DMS79 treated with DMSO at 0.1 percent for 48 hours (cell line): ENCODE measurements at regions not wholly inside any gene's neighbourhood (a gene's known extent, or its start where the extent isn't known, plus 50 kb on each side); places are given as distances from the start of the nearest gene placed in this dataset.

ENCODE experiments used
- DNase-seq: peaks from one replicate; lab custom pipeline; 2025; lab: John Stamatoyannopoulos, UW

- no peak for DNase-seq
These were observed 142.1 kb downstream of the MED10 start for GRCh38 chr5:6236170-6236793.

- DNase-seq = no peak
These were observed 142.6 kb downstream of the MED10 start for GRCh38 chr5:6235726-6236125.

GRCh38 chr5:6228257-6229250, 149.8 kb downstream of the MED10 start:
- DNase-seq = no peak

GRCh38 chr5:6225121-6225607, 153.2 kb downstream of the MED10 start:
- DNase-seq = no peak

- DNase-seq = no peak
These were observed 153.9 kb downstream of the MED10 start for GRCh38 chr5:6224406-6224805.

- DNase-seq = no peak
These were observed 155.4 kb downstream of the MED10 start for GRCh38 chr5:6222899-6223298.

GRCh38 chr5:6222121-6222520, 156.2 kb downstream of the MED10 start:
- DNase-seq = no peak

GRCh38 chr5:6221141-6221626, 157.2 kb downstream of the MED10 start:
- no peak for DNase-seq

- no peak for DNase-seq
These were observed 157.8 kb downstream of the MED10 start for GRCh38 chr5:6220346-6221088.

GRCh38 chr5:6218517-6218916, 159.8 kb downstream of the MED10 start:
- DNase-seq = no peak

- no peak for DNase-seq
These were observed 160.2 kb downstream of the MED10 start for GRCh38 chr5:6218116-6218515.

GRCh38 chr5:6216471-6217075, 161.8 kb downstream of the MED10 start:
- no peak for DNase-seq

- DNase-seq = no peak
These were observed 162.5 kb downstream of the MED10 start for GRCh38 chr5:6215891-6216290.

GRCh38 chr5:6212244-6212643, 166.1 kb downstream of the MED10 start:
- DNase-seq = no peak

GRCh38 chr5:6206501-6206900, 171.8 kb downstream of the MED10 start:
- no peak for DNase-seq

GRCh38 chr5:6202968-6203365, 175.4 kb downstream of the MED10 start:
- no peak for DNase-seq

GRCh38 chr5:6202149-6202967, 176.0 kb downstream of the MED10 start:
- DNase-seq = no peak

GRCh38 chr5:6201631-6202030, 176.7 kb downstream of the MED10 start:
- DNase-seq = no peak

GRCh38 chr5:6198531-6198930, 179.8 kb downstream of the MED10 start:
- no peak for DNase-seq

GRCh38 chr5:6197427-6197826, 180.9 kb downstream of the MED10 start:
- DNase-seq = no peak
